OCI-LY7 (cell line): ENCODE measurements at regions not wholly inside any gene's neighbourhood (a gene's known extent, or its start where the extent isn't known, plus 50 kb on each side); places are given as distances from the start of the nearest gene placed in this dataset. TPM values are rescaled to one million over a fixed set of nuclear protein-coding genes. Genes with fewer than 3 reads are reported as not detected.
"Not testable (repeated sequence)": the region's sequence is repeated elsewhere in the genome, so short reads cannot be mapped to it uniquely, and the experiment has no call there.

Experiments
- BruUV-seq: library from RNA; stranded (reverse); fragments of 400-500 nt; replicated peaks from 2 replicates; lab custom pipeline; 2021; lab: Mats Ljungman, UMichigan
- CTCF ChIA-PET: fragments of 300-600 bp; sonication (Branson Sonifier 250); formaldehyde crosslinking; loops from one replicate; lab custom pipeline; 2022; ENCODE audit warnings: antibody characterized with exemption; ENCODE audit not compliant: unreplicated experiment; lab: Charles Lee
- POLR2A ChIA-PET: fragments of 300-600 bp; sonication (Branson Sonifier 250); formaldehyde crosslinking; loops from one replicate; lab custom pipeline; 2022; ENCODE audit warnings: antibody characterized with exemption; lab: Charles Lee
- DNase-seq: peaks from one replicate; pipeline ENCODE4 v3.0.0-alpha.2; 2015; ENCODE audit warnings: low spot score
- H2AFZ ChIP-seq: fragments of 200-600 bp; sonication (generic), shearing (Covaris generic); 2 replicates; pipeline ENCODE4 v1.6.1; 2014; ENCODE audit warnings: mild to moderate bottlenecking, antibody characterized with exemption, low read length, moderate library complexity
- H3K27ac ChIP-seq: fragments of 200-600 bp; sonication (generic); 2 replicates; pipeline ENCODE4 v1.5.1; 2014; ENCODE audit warnings: mixed run types, low read depth, mild to moderate bottlenecking, moderate library complexity, low read length, inconsistent platforms; ENCODE audit not compliant: poor library complexity, severe bottlenecking
- H3K36me3 ChIP-seq: fragments of 200-600 bp; sonication (generic); 2 replicates; pipeline ENCODE4 v1.6.1; 2014; ENCODE audit warnings: mild to moderate bottlenecking, antibody characterized with exemption, low read length, moderate library complexity, mixed read lengths; ENCODE audit not compliant: insufficient read depth
- H3K4me1 ChIP-seq: fragments of 200-600 bp; sonication (generic); 2 replicates; pipeline ENCODE4 v1.5.1; 2014; ENCODE audit warnings: mild to moderate bottlenecking, low read length; ENCODE audit not compliant: insufficient read depth, poor library complexity, severe bottlenecking
- H3K4me2 ChIP-seq: fragments of 200-600 bp; sonication (generic); 2 replicates; pipeline ENCODE4 v1.6.1; 2014; ENCODE audit warnings: mild to moderate bottlenecking, low read length
- H3K4me3 ChIP-seq: fragments of 200-600 bp; sonication (generic); 2 replicates; pipeline ENCODE4 v1.5.1; 2014; ENCODE audit warnings: mild to moderate bottlenecking, low read depth, low read length; ENCODE audit not compliant: poor library complexity, severe bottlenecking
- H3K79me2 ChIP-seq: fragments of 200-600 bp; sonication (generic); 2 replicates; pipeline ENCODE4 v1.6.1; 2016; ENCODE audit warnings: low read depth, mild to moderate bottlenecking, low read length, moderate library complexity, mixed read lengths; ENCODE audit not compliant: insufficient read depth
- H3K9me2 ChIP-seq: fragments of 200-600 bp; sonication (generic); 2 replicates; pipeline ENCODE4 v1.6.1; 2016; ENCODE audit warnings: mild to moderate bottlenecking, low read length, mixed read lengths; ENCODE audit not compliant: insufficient read depth
- H3K9me3 ChIP-seq: fragments of 200-600 bp; sonication (generic); 2 replicates; pipeline ENCODE4 v1.6.1; 2014; ENCODE audit warnings: mild to moderate bottlenecking, mixed run types, low read length, mixed read lengths
- H4K20me1 ChIP-seq: fragments of 200-600 bp; sonication (generic); 2 replicates; pipeline ENCODE4 v1.6.1; 2014; ENCODE audit warnings: mild to moderate bottlenecking, antibody characterized with exemption, low read length, moderate library complexity, mixed read lengths; ENCODE audit not compliant: insufficient read depth
- CTCF ChIP-seq: fragments of 200-600 bp; sonication (generic); conservative IDR thresholded peaks from 2 replicates; pipeline ENCODE4 v1.5.1; 2014; ENCODE audit warnings: mild to moderate bottlenecking, antibody characterized with exemption, low read length, moderate library complexity, mixed read lengths
- EZH2phosphoT487 ChIP-seq: fragments of 200-600 bp; sonication (generic); IDR thresholded peaks from 2 replicates; pipeline ENCODE4 v1.6.1; 2018; ENCODE audit warnings: low read depth, borderline replicate concordance, mild to moderate bottlenecking, mixed run types, antibody characterized with exemption, low read length, moderate library complexity, mixed read lengths
- intact Hi-C: fragments of 100-400 bp; cut with micrococcal nuclease; formaldehyde crosslinking; loops from one replicate; pipeline ENCODE4 v1.10.0; 2022; ENCODE audit not compliant: unreplicated experiment
- small RNA-seq: library from RNA; depleted of rRNA; stranded (forward); fragments of <200 nt; gene quantifications from one replicate; pipeline ENCODE3, GENCODE V24; 2014

- H3K4me2 ChIP-seq, POLR2A ChIA-PET, CTCF ChIA-PET, H3K9me3 ChIP-seq, H2AFZ ChIP-seq, H3K9me2 ChIP-seq, BruUV-seq, DNase-seq, intact Hi-C loops, H3K4me1 ChIP-seq, H3K36me3 ChIP-seq, H4K20me1 ChIP-seq, H3K4me3 ChIP-seq, H3K79me2 ChIP-seq, H3K27ac ChIP-seq: not testable (repeated sequence)
Measured at GRCh38 chr9:97103613-97104383, 64.9 kb upstream of the CTSV start.

- H3K36me3 ChIP-seq, H3K79me2 ChIP-seq, intact Hi-C loops, POLR2A ChIA-PET, H3K4me2 ChIP-seq, DNase-seq, H2AFZ ChIP-seq, H3K9me3 ChIP-seq, H3K27ac ChIP-seq, H3K4me3 ChIP-seq, H3K9me2 ChIP-seq, CTCF ChIA-PET, H4K20me1 ChIP-seq, H3K4me1 ChIP-seq, BruUV-seq: not testable (repeated sequence)
Measured at GRCh38 chr9:97099540-97099939, 60.6 kb upstream of the CTSV start.

- no peak overlapping the region for H3K4me2 ChIP-seq
- H2AFZ ChIP-seq = no peak overlapping the region
- no peak for TF ChIP-seq CTCF
- TF ChIP-seq EZH2phosphoT487 = no peak
- DNase-seq = no peak
- H3K9me3 ChIP-seq = no peaks in the 10 kb centered on the region
- no peak overlapping the region for H3K4me3 ChIP-seq
- H3K27ac ChIP-seq = no peak overlapping the region
- BruUV-seq = no TSS peak
- no peaks in the 10 kb centered on the region for H3K36me3 ChIP-seq
- no peaks in the 10 kb centered on the region for H3K79me2 ChIP-seq
- ChIA-PET POLR2A (no interaction called here), CTCF (no interaction called here)
- intact Hi-C loops = no loop called here
- no peaks in the 10 kb centered on the region for H3K4me1 ChIP-seq
- no peaks in the 10 kb centered on the region for H3K9me2 ChIP-seq
- no peaks in the 10 kb centered on the region for H4K20me1 ChIP-seq
Measured at GRCh38 chr9:97096793-97097192, 57.9 kb upstream of the CTSV start.

- H3K4me2 ChIP-seq, H3K9me2 ChIP-seq, H3K36me3 ChIP-seq, H3K9me3 ChIP-seq, intact Hi-C loops, H3K4me3 ChIP-seq, BruUV-seq, H3K27ac ChIP-seq, H3K4me1 ChIP-seq, DNase-seq, H3K79me2 ChIP-seq, H2AFZ ChIP-seq, CTCF ChIA-PET, H4K20me1 ChIP-seq: not testable (repeated sequence)
- POLR2A ChIA-PET = interaction anchor here (1.0 to 1.2 kb wide), 2 partner anchors 16 to 40 kb away, joined by 3 to 4 read pairs; no protein-coding TSS in a partner anchor
Measured at GRCh38 chr9:97089361-97089760, 50.4 kb upstream of the CTSV start.

Small RNA genes in the stretch of these regions (small RNA-seq; reads per million reads assigned to genes)
- gene RNU6-798P = not detected
